IMR-90 (cell line): ENCODE measurements at regions not wholly inside any gene's neighbourhood (a gene's known extent, or its start where the extent isn't known, plus 50 kb on each side); places are given as distances from the start of the nearest gene placed in this dataset.

Experiments
- ATAC-seq: fragments of 200-7000 bp; cut with Tn5 transposase; 2 replicates; pipeline ENCODE4 v1.9.1; 2020; ENCODE audit warnings: low read depth, mild to moderate bottlenecking, moderate library complexity
- BruUV-seq: library from RNA; stranded (reverse); fragments of 400-500 nt; replicated peaks from 2 replicates; lab custom pipeline; 2021; lab: Mats Ljungman, UMichigan
- CTCF ChIA-PET: fragments of 300-600 bp; formaldehyde crosslinking; extraction: SDS; loops from one replicate; lab custom pipeline; 2021; ENCODE audit warnings: antibody characterized with exemption; lab: Yijun Ruan, JAX
- POLR2A ChIA-PET: fragments of 300-600 bp; sonication (Branson Sonifier 250); formaldehyde crosslinking; loops from one replicate; lab custom pipeline; 2022; ENCODE audit warnings: antibody characterized with exemption; ENCODE audit not compliant: unreplicated experiment; lab: Charles Lee
- DNase-seq: peaks from one replicate; pipeline ENCODE4 v3.0.0; 2013
- H2AFZ ChIP-seq: replicated peaks from 2 replicates; pipeline ENCODE3; 2013; ENCODE audit warnings: low read length, mild to moderate bottlenecking; ENCODE audit not compliant: poor library complexity
- H2AK5ac ChIP-seq: 2 replicates; pipeline ENCODE4 v1.6.1; 2013; ENCODE audit warnings: low read depth, low read length, inconsistent platforms
- H2AK9ac ChIP-seq: replicated peaks from 2 replicates; pipeline ENCODE3; 2013; ENCODE audit warnings: mild to moderate bottlenecking, low read depth, low read length, moderate library complexity; ENCODE audit not compliant: poor library complexity
- H2BK120ac ChIP-seq: 2 replicates; pipeline ENCODE4 v1.6.1; 2013; ENCODE audit warnings: low read depth, low read length, inconsistent platforms
- H2BK15ac ChIP-seq: 3 replicates; pipeline ENCODE4 v1.6.1; 2013; ENCODE audit warnings: low read depth, low read length, inconsistent platforms
- H2BK20ac ChIP-seq: 2 replicates; pipeline ENCODE4 v1.6.1; 2013; ENCODE audit warnings: low read depth, mild to moderate bottlenecking, inconsistent platforms, low read length, moderate library complexity
- H2BK5ac ChIP-seq: 2 replicates; pipeline ENCODE4 v1.6.1; 2013; ENCODE audit warnings: mild to moderate bottlenecking, low read depth, low read length, inconsistent platforms; ENCODE audit not compliant: poor library complexity, severe bottlenecking
- H3K14ac ChIP-seq: replicated peaks from 2 replicates; pipeline ENCODE4 v1.6.1; 2013; ENCODE audit warnings: low read depth, low read length, inconsistent platforms
- H3K18ac ChIP-seq: 2 replicates; pipeline ENCODE4 v1.6.1; 2013; ENCODE audit warnings: low read depth, low read length, control low read depth
- H3K23ac ChIP-seq: 2 replicates; pipeline ENCODE4 v1.6.1; 2013; ENCODE audit warnings: low read depth, low read length, inconsistent platforms
- H3K27ac ChIP-seq: 2 replicates; pipeline ENCODE4 v1.5.1; 2013; ENCODE audit warnings: mild to moderate bottlenecking, control low read depth, low read length; ENCODE audit not compliant: insufficient read depth
- H3K27me3 ChIP-seq: 2 replicates; pipeline ENCODE4 v1.6.1; 2013; ENCODE audit warnings: low read length; ENCODE audit not compliant: control insufficient read depth, insufficient read depth
- H3K36me3 ChIP-seq: 2 replicates; pipeline ENCODE4 v1.6.1; 2013; ENCODE audit warnings: low read length, mixed read lengths; ENCODE audit not compliant: control insufficient read depth, insufficient read depth
- H3K4ac ChIP-seq: 2 replicates; pipeline ENCODE4 v1.6.1; 2013; ENCODE audit warnings: low read depth, low read length, inconsistent platforms
- H3K4me1 ChIP-seq: 2 replicates; pipeline ENCODE4 v1.6.1; 2013; ENCODE audit warnings: low read length, mixed read lengths; ENCODE audit not compliant: control insufficient read depth, insufficient read depth
- H3K4me2 ChIP-seq: 2 replicates; pipeline ENCODE4 v1.6.1; 2013; ENCODE audit warnings: low read depth, mild to moderate bottlenecking, control low read depth, low read length, moderate library complexity
- H3K4me3 ChIP-seq: 2 replicates; pipeline ENCODE4 v1.5.1; 2013; ENCODE audit warnings: low read depth, mild to moderate bottlenecking, control low read depth, low read length, moderate library complexity; ENCODE audit not compliant: insufficient read depth
- H3K56ac ChIP-seq: 2 replicates; pipeline ENCODE4 v1.6.1; 2013; ENCODE audit warnings: low read length, inconsistent platforms; ENCODE audit not compliant: insufficient read depth; ENCODE audit errors: extremely low read depth
- H3K79me1 ChIP-seq, 2 experiments: 2 replicates each; pipeline ENCODE4 v1.6.1; 2013; ENCODE audit warnings: low read length in 2 of 2, inconsistent platforms in 1 of 2, low read depth in 1 of 2
- H3K9ac ChIP-seq: 2 replicates; pipeline ENCODE4 v1.6.1; 2013; ENCODE audit warnings: low read depth, low read length, control low read depth
- H3K9me1 ChIP-seq: 2 replicates; pipeline ENCODE4 v1.6.1; 2013; ENCODE audit warnings: low read length, inconsistent platforms; ENCODE audit not compliant: insufficient read depth
- H3K9me3 ChIP-seq: 2 replicates; pipeline ENCODE4 v1.6.1; 2013; ENCODE audit warnings: low read length; ENCODE audit not compliant: control insufficient read depth, insufficient read depth
- H4K20me1 ChIP-seq: 2 replicates; pipeline ENCODE4 v1.6.1; 2013; ENCODE audit warnings: low read length, inconsistent platforms; ENCODE audit not compliant: insufficient read depth
- H4K5ac ChIP-seq: 2 replicates; pipeline ENCODE4 v1.6.1; 2013; ENCODE audit warnings: mild to moderate bottlenecking, low read depth, low read length, control low read depth
- H4K8ac ChIP-seq, 2 experiments: 2 replicates each; pipeline ENCODE4 v1.6.1; 2013; ENCODE audit warnings: low read depth in 2 of 2, low read length in 2 of 2, control low read depth in 1 of 2, inconsistent platforms in 1 of 2
- H4K91ac ChIP-seq: 2 replicates; pipeline ENCODE4 v1.6.1; 2013; ENCODE audit warnings: low read depth, low read length, inconsistent platforms; ENCODE audit not compliant: insufficient read depth
- BHLHE40 ChIP-seq: fragments of 150-350 bp; IDR thresholded peaks from 2 replicates; pipeline ENCODE4 v1.6.1; 2016; ENCODE audit warnings: mild to moderate bottlenecking, low read depth, low read length
- CEBPB ChIP-seq: IDR thresholded peaks from 2 replicates; pipeline ENCODE4 v1.6.1; 2012; ENCODE audit warnings: low read depth, low read length, improper control_type of control experiment
- CHD1 ChIP-seq: IDR thresholded peaks from 2 replicates; pipeline ENCODE4 v1.6.1; 2012; ENCODE audit warnings: low read depth, low read length, improper control_type of control experiment
- ELK1 ChIP-seq: fragments of 150-350 bp; IDR thresholded peaks from 2 replicates; pipeline ENCODE4 v1.6.1; 2016; ENCODE audit warnings: low read depth, mild to moderate bottlenecking, low read length, moderate library complexity, borderline replicate concordance
- FOS ChIP-seq: fragments of 150-350 bp; IDR thresholded peaks from 2 replicates; pipeline ENCODE4 v1.6.1; 2016; ENCODE audit warnings: low read depth, low read length
- MAFK ChIP-seq: IDR thresholded peaks from 2 replicates; pipeline ENCODE4 v1.6.1; 2012; ENCODE audit warnings: low read depth, low read length, improper control_type of control experiment
- MAZ ChIP-seq: IDR thresholded peaks from 2 replicates; pipeline ENCODE4 v1.6.1; 2012; ENCODE audit warnings: low read depth, mild to moderate bottlenecking, low read length, improper control_type of control experiment, moderate library complexity, borderline replicate concordance
- MXI1 ChIP-seq: IDR thresholded peaks from 2 replicates; pipeline ENCODE4 v1.6.1; 2012; ENCODE audit warnings: low read depth, mild to moderate bottlenecking, low read length, moderate library complexity, borderline replicate concordance
- NFE2L2 ChIP-seq: fragments of 150-350 bp; IDR thresholded peaks from 2 replicates; pipeline ENCODE4 v1.6.1; 2016; ENCODE audit warnings: low read depth, mild to moderate bottlenecking, low read length
- POLR2A ChIP-seq: IDR thresholded peaks from 2 replicates; pipeline ENCODE4 v1.6.1; 2012; ENCODE audit warnings: mild to moderate bottlenecking, low read depth, low read length
- RAD21 ChIP-seq: IDR thresholded peaks from 2 replicates; pipeline ENCODE4 v1.6.1; 2012; ENCODE audit warnings: low read length, improper control_type of control experiment
- RCOR1 ChIP-seq: IDR thresholded peaks from 2 replicates; pipeline ENCODE4 v1.6.1; 2012; ENCODE audit warnings: mild to moderate bottlenecking, low read length, improper control_type of control experiment; ENCODE audit not compliant: insufficient replicate concordance
- RFX5 ChIP-seq: IDR thresholded peaks from 2 replicates; pipeline ENCODE4 v1.8.0; 2012; ENCODE audit warnings: low read depth, mild to moderate bottlenecking, low read length, moderate library complexity
- SMC3 ChIP-seq: fragments of 150-350 bp; IDR thresholded peaks from 2 replicates; pipeline ENCODE4 v1.6.1; 2016; ENCODE audit warnings: low read depth, mild to moderate bottlenecking, antibody characterized with exemption, low read length, moderate library complexity
- USF2 ChIP-seq: fragments of 150-350 bp; IDR thresholded peaks from 2 replicates; pipeline ENCODE4 v1.6.1; 2017; ENCODE audit warnings: mild to moderate bottlenecking, antibody characterized with exemption, low read length, low read depth
- WGBS, 2 experiments: methylation state at CpG; one replicate each; pipeline versions ENCODE4 v1.1.5 to v1.1.7; 2013; ENCODE audit warnings: missing lambda C conversion rate in 2 of 2; ENCODE audit not compliant: insufficient read length in 1 of 2; ENCODE audit errors: extremely low coverage in 2 of 2; 5-methylcytosine and 5-hydroxymethylcytosine counted together
- dilution Hi-C: fragments of 300-500 bp; cut with HindIII; formaldehyde crosslinking; loops from one replicate; pipeline ENCODE4 v1.14.3; 2018; ENCODE audit warnings: low sequenced_read_pairs; ENCODE audit not compliant: unreplicated experiment
- in situ Hi-C: fragments of 300-500 bp; cut with MboI; formaldehyde crosslinking; loops from 3 replicates; pipeline ENCODE4 v1.14.3; 2019; ENCODE audit warnings: low sequenced_read_pairs, inconsistent platforms, mixed read lengths
- intact Hi-C: fragments of 100-400 bp; cut with micrococcal nuclease; formaldehyde crosslinking; loops from 2 replicates; pipeline ENCODE4 v1.10.0; 2022
- TF ChIP-seq, protein P1 (sequence below): conservative IDR thresholded peaks from 2 replicates; pipeline ENCODE4 v1.5.1; 2012; ENCODE audit warnings: mild to moderate bottlenecking, low read depth, low read length, improper control_type of control experiment

- Histone ChIP-seq H3K36me3 (no peaks in the 10 kb centered on the region), H2AK5ac (peak overlapping the region; percentile 100), H3K9me1 (peaks cover 32% of the 10 kb centered on the region), H3K4me1 (peaks cover 44% of the 10 kb centered on the region), H2BK15ac (peak overlapping the region; percentile 99), H3K9me3 (no peaks in the 10 kb centered on the region), H3K4ac (peak overlapping the region; percentile 97), H3K27ac (peak overlapping the region; percentile 95), H3K79me1 (peaks cover 0 to 19% of the 10 kb centered on the region in 2 experiments; a peak in 2 of 4 replicates), H3K4me3 (no peak overlapping the region), H3K27me3 (no peaks in the 10 kb centered on the region), H3K4me2 (no peak overlapping the region), H3K23ac (peak overlapping the region; percentile 10), H2AK9ac (peak overlapping the region; percentile 43), H2BK120ac (peak overlapping the region; percentile 98), H3K9ac (no peak overlapping the region), H3K14ac (peak overlapping the region; percentile 99), H4K5ac (peak overlapping the region; percentile 98), H4K20me1 (no peaks in the 10 kb centered on the region), H4K91ac (peak overlapping the region; percentile 99), H2AFZ (peak overlapping the region; percentile 76), H3K18ac (peak overlapping the region; percentile 87), H4K8ac (peak overlapping the region; percentile 81 to 97; a peak in 3 of 4 replicates), H2BK20ac (peak overlapping the region; percentile 91), H2BK5ac (peak overlapping the region; percentile 99), H3K56ac (peak overlapping the region; percentile 6; the same call in 1 of the 2 replicates)
- TF ChIP-seq ELK1: no peak
- TF ChIP-seq CEBPB: no peak
- no peak for TF ChIP-seq RFX5
- no peak for TF ChIP-seq MAZ
- TF ChIP-seq SMC3: peak; percentile 10; the same call in 1 of the 2 replicates
- TF ChIP-seq CHD1: no peak
- no peak for TF ChIP-seq BHLHE40
- TF ChIP-seq, protein P1, sequence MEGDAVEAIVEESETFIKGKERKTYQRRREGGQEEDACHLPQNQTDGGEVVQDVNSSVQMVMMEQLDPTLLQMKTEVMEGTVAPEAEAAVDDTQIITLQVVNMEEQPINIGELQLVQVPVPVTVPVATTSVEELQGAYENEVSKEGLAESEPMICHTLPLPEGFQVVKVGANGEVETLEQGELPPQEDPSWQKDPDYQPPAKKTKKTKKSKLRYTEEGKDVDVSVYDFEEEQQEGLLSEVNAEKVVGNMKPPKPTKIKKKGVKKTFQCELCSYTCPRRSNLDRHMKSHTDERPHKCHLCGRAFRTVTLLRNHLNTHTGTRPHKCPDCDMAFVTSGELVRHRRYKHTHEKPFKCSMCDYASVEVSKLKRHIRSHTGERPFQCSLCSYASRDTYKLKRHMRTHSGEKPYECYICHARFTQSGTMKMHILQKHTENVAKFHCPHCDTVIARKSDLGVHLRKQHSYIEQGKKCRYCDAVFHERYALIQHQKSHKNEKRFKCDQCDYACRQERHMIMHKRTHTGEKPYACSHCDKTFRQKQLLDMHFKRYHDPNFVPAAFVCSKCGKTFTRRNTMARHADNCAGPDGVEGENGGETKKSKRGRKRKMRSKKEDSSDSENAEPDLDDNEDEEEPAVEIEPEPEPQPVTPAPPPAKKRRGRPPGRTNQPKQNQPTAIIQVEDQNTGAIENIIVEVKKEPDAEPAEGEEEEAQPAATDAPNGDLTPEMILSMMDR: no peak
- peak; percentile 22; the same call in 1 of the 2 replicates for TF ChIP-seq RAD21
- TF ChIP-seq POLR2A: no peak
- TF ChIP-seq USF2: peak; percentile 63
- TF ChIP-seq RCOR1: no peak
- TF ChIP-seq FOS: no peak
- no peak for TF ChIP-seq MXI1
- no peak for TF ChIP-seq MAFK
- TF ChIP-seq NFE2L2: no peak
- ChIA-PET POLR2A (no interaction called here), CTCF (no interaction called here)
- in situ Hi-C loops: no loop called here
- ATAC-seq (no peak), DNase-seq (peak; percentile 71)
- WGBS, 2 experiments: 76% methylated on average over 1 of the region's 6 CpGs; no CpG with 5 or more reads in 1 of the 2 experiments
- intact Hi-C loops: no loop called here
- dilution Hi-C loops: no loop called here
- no TSS peak for BruUV-seq
Measured at GRCh38 chr6:44044154-44044539, 83.1 kb downstream of the MRPL14 start.
